OCI-LY1 (cell line): ENCODE measurements at regions not wholly inside any gene's neighbourhood (a gene's known extent, or its start where the extent isn't known, plus 50 kb on each side); places are given as distances from the start of the nearest gene placed in this dataset.

Experiments used
- CTCF ChIP-seq: fragments of 200-600 bp; sonication (generic), shearing (Covaris generic); IDR thresholded peaks from 2 replicates; pipeline ENCODE4 v1.5.1; 2017; ENCODE audit warnings: mild to moderate bottlenecking, antibody characterized with exemption, low read length, moderate library complexity, mixed read lengths
- EZH2 ChIP-seq: fragments of 200-600 bp; sonication (generic), shearing (Covaris generic); IDR thresholded peaks from 2 replicates; pipeline ENCODE4 v1.8.0; 2017; ENCODE audit warnings: borderline replicate concordance, mixed run types, mild to moderate bottlenecking, antibody characterized with exemption, low read length, moderate library complexity, mixed read lengths

- TF ChIP-seq CTCF (no peak), EZH2 (no peak)
Measured at GRCh38 chr14:104385531-104386101, 193.9 kb upstream of the C14orf180 start.
